ENCODE measurements at regions not wholly inside any gene's neighbourhood (a gene's known extent, or its start where the extent isn't known, plus 50 kb on each side); places are given as distances from the start of the nearest gene placed in this dataset.

DNA sequence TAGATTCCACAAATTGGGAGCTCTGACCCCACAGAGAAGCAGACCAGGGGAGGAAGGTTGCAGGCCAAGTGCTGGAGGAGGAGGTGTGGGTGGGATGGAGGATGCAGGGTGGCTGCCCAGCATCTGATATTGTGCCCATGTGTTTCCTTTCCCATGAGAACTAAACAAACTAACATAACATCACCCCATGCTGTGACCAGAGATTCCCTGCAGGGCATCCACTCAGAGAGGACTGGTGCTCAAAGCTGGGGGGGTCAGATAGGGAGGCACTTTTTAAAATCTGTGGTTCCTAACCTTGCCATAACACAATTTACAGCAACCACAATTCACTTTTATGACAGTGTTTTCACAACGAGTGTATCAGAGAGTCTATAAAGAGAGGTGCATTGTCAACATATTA, 1277.6 kb downstream of the AACS start (continued):
- TF ChIP-seq, protein P1, sequence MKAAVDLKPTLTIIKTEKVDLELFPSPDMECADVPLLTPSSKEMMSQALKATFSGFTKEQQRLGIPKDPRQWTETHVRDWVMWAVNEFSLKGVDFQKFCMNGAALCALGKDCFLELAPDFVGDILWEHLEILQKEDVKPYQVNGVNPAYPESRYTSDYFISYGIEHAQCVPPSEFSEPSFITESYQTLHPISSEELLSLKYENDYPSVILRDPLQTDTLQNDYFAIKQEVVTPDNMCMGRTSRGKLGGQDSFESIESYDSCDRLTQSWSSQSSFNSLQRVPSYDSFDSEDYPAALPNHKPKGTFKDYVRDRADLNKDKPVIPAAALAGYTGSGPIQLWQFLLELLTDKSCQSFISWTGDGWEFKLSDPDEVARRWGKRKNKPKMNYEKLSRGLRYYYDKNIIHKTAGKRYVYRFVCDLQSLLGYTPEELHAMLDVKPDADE (IDR thresholded peaks at IDR 0.05): no peak
- TF ChIP-seq CREB1 (CRISPR knock-in tag; IDR thresholded peaks at IDR 0.05; ENCODE audit: low read depth) (no peak), POLR2AphosphoS5 (IDR thresholded peaks at IDR 0.05; ENCODE audit: low read depth) (no peak), JUNB (IDR thresholded peaks at IDR 0.05; ENCODE audit: unreplicated experiment) (no peak)

DNA sequence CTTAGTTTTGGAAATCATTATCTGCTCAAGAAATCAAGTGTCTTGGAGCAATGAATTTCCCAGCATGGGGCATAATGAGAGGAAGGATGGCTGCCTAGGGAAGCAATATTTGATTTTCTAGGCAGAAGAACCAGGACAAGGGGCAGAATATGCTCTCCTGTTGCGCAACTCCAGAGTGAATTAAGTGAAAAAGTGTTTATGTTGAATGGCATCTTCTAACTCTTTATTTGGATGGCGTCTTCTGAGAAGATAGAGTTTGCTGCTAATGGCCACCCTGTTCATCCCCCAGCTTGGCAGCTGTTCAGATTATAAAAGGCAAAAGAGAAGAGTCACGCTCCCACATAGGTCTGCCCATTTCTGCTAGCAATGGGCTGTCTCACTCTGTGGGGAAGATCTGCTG, 1278.1 kb downstream of the AACS start:
- Mint-ChIP-seq H3K4me3 (no peak overlapping the region), H3K4me1 (no peaks in the 10 kb centered on the region), H3K9me3 (peaks cover 100% of the 10 kb centered on the region), H3K36me3 (ENCODE audit: low read depth) (peaks cover 57% of the 10 kb centered on the region), H3K27me3 (ENCODE audit: insufficient read depth, low read depth, poor library complexity) (peaks cover 1% of the 10 kb centered on the region), H3K27ac (no peak overlapping the region)
- no peak for DNase-seq (ENCODE audit: low spot score)
- ATAC-seq: no peak
- H3K4me3 ChIP-seq: no peak overlapping the region
- H3K27me3 ChIP-seq (ENCODE audit: insufficient read depth): no peaks in the 10 kb centered on the region
- no peak overlapping the region for H3K4me2 ChIP-seq
- H3K4me1 ChIP-seq (ENCODE audit: insufficient read depth): no peaks in the 10 kb centered on the region
- no peaks in the 10 kb centered on the region for H3K79me2 ChIP-seq (replicated peaks; ENCODE audit: insufficient read depth)
- no peaks in the 10 kb centered on the region for H4K20me1 ChIP-seq (replicated peaks; ENCODE audit: insufficient read depth)
- H3K27ac ChIP-seq (ENCODE audit: low read depth): no peak overlapping the region
- H3K36me3 ChIP-seq (ENCODE audit: insufficient read depth): peaks cover 3% of the 10 kb centered on the region; the same call in 1 of the 2 replicates
- no peak overlapping the region for H2AFZ ChIP-seq
- no peaks in the 10 kb centered on the region for H3F3A ChIP-seq (replicated peaks; ENCODE audit: low read depth)
- no peaks in the 10 kb centered on the region for H3K9me2 ChIP-seq (ENCODE audit: insufficient read depth)
- TF ChIP-seq, protein P1 (IDR thresholded peaks at IDR 0.05): no peak
- TF ChIP-seq NANOG (IDR thresholded peaks at IDR 0.05; ENCODE audit: borderline replicate concordance): no peak
- no peak for TF ChIP-seq ZNF331 (CRISPR knock-in tag; IDR thresholded peaks at IDR 0.05; ENCODE audit: low read depth)
- no peak for TF ChIP-seq ZNF114 (CRISPR knock-in tag; IDR thresholded peaks at IDR 0.05)
- TF ChIP-seq JUNB (IDR thresholded peaks at IDR 0.05; ENCODE audit: unreplicated experiment): no peak
- no peak for TF ChIP-seq CREB1 (CRISPR knock-in tag; IDR thresholded peaks at IDR 0.05; ENCODE audit: low read depth)
- TF ChIP-seq POLR2AphosphoS5 (IDR thresholded peaks at IDR 0.05; ENCODE audit: low read depth): no peak
- TF ChIP-seq, protein P2, sequence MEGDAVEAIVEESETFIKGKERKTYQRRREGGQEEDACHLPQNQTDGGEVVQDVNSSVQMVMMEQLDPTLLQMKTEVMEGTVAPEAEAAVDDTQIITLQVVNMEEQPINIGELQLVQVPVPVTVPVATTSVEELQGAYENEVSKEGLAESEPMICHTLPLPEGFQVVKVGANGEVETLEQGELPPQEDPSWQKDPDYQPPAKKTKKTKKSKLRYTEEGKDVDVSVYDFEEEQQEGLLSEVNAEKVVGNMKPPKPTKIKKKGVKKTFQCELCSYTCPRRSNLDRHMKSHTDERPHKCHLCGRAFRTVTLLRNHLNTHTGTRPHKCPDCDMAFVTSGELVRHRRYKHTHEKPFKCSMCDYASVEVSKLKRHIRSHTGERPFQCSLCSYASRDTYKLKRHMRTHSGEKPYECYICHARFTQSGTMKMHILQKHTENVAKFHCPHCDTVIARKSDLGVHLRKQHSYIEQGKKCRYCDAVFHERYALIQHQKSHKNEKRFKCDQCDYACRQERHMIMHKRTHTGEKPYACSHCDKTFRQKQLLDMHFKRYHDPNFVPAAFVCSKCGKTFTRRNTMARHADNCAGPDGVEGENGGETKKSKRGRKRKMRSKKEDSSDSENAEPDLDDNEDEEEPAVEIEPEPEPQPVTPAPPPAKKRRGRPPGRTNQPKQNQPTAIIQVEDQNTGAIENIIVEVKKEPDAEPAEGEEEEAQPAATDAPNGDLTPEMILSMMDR (conservative IDR thresholded peaks at IDR 0.05; ENCODE audit: low read depth in 2 of 2): no peak
- no peak for TF ChIP-seq STAT1 (IDR thresholded peaks at IDR 0.05; ENCODE audit: unreplicated experiment)
- TF ChIP-seq, protein P3, sequence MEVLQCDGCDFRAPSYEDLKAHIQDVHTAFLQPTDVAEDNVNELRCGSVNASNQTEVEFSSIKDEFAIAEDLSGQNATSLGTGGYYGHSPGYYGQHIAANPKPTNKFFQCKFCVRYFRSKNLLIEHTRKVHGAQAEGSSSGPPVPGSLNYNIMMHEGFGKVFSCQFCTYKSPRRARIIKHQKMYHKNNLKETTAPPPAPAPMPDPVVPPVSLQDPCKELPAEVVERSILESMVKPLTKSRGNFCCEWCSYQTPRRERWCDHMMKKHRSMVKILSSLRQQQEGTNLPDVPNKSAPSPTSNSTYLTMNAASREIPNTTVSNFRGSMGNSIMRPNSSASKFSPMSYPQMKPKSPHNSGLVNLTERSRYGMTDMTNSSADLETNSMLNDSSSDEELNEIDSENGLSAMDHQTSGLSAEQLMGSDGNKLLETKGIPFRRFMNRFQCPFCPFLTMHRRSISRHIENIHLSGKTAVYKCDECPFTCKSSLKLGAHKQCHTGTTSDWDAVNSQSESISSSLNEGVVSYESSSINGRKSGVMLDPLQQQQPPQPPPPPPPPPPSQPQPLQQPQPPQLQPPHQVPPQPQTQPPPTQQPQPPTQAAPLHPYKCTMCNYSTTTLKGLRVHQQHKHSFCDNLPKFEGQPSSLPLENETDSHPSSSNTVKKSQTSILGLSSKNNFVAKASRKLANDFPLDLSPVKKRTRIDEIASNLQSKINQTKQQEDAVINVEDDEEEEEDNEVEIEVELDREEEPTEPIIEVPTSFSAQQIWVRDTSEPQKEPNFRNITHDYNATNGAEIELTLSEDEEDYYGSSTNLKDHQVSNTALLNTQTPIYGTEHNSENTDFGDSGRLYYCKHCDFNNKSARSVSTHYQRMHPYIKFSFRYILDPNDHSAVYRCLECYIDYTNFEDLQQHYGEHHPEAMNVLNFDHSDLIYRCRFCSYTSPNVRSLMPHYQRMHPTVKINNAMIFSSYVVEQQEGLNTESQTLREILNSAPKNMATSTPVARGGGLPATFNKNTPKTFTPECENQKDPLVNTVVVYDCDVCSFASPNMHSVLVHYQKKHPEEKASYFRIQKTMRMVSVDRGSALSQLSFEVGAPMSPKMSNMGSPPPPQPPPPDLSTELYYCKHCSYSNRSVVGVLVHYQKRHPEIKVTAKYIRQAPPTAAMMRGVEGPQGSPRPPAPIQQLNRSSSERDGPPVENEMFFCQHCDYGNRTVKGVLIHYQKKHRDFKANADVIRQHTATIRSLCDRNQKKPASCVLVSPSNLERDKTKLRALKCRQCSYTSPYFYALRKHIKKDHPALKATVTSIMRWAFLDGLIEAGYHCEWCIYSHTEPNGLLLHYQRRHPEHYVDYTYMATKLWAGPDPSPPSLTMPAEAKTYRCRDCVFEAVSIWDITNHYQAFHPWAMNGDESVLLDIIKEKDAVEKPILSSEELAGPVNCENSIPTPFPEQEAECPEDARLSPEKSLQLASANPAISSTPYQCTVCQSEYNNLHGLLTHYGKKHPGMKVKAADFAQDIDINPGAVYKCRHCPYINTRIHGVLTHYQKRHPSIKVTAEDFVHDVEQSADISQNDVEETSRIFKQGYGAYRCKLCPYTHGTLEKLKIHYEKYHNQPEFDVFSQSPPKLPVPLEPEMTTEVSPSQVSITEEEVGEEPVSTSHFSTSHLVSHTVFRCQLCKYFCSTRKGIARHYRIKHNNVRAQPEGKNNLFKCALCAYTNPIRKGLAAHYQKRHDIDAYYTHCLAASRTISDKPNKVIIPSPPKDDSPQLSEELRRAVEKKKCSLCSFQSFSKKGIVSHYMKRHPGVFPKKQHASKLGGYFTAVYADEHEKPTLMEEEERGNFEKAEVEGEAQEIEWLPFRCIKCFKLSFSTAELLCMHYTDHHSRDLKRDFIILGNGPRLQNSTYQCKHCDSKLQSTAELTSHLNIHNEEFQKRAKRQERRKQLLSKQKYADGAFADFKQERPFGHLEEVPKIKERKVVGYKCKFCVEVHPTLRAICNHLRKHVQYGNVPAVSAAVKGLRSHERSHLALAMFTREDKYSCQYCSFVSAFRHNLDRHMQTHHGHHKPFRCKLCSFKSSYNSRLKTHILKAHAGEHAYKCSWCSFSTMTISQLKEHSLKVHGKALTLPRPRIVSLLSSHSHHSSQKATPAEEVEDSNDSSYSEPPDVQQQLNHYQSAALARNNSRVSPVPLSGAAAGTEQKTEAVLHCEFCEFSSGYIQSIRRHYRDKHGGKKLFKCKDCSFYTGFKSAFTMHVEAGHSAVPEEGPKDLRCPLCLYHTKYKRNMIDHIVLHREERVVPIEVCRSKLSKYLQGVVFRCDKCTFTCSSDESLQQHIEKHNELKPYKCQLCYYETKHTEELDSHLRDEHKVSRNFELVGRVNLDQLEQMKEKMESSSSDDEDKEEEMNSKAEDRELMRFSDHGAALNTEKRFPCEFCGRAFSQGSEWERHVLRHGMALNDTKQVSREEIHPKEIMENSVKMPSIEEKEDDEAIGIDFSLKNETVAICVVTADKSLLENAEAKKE (CRISPR knock-in tag; IDR thresholded peaks at IDR 0.05): no peak
- TF ChIP-seq, protein P4, sequence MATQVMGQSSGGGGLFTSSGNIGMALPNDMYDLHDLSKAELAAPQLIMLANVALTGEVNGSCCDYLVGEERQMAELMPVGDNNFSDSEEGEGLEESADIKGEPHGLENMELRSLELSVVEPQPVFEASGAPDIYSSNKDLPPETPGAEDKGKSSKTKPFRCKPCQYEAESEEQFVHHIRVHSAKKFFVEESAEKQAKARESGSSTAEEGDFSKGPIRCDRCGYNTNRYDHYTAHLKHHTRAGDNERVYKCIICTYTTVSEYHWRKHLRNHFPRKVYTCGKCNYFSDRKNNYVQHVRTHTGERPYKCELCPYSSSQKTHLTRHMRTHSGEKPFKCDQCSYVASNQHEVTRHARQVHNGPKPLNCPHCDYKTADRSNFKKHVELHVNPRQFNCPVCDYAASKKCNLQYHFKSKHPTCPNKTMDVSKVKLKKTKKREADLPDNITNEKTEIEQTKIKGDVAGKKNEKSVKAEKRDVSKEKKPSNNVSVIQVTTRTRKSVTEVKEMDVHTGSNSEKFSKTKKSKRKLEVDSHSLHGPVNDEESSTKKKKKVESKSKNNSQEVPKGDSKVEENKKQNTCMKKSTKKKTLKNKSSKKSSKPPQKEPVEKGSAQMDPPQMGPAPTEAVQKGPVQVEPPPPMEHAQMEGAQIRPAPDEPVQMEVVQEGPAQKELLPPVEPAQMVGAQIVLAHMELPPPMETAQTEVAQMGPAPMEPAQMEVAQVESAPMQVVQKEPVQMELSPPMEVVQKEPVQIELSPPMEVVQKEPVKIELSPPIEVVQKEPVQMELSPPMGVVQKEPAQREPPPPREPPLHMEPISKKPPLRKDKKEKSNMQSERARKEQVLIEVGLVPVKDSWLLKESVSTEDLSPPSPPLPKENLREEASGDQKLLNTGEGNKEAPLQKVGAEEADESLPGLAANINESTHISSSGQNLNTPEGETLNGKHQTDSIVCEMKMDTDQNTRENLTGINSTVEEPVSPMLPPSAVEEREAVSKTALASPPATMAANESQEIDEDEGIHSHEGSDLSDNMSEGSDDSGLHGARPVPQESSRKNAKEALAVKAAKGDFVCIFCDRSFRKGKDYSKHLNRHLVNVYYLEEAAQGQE (IDR thresholded peaks at IDR 0.05; ENCODE audit: unreplicated experiment): no peak
- TF ChIP-seq EZH2phosphoT487 (IDR thresholded peaks at IDR 0.05; ENCODE audit: unreplicated experiment): no peak
